Fibroblast of lung (primary cell): ENCODE measurements at regions not wholly inside any gene's neighbourhood (a gene's known extent, or its start where the extent isn't known, plus 50 kb on each side); places are given as distances from the start of the nearest gene placed in this dataset.

Experiments used
- DNase-seq, 2 donors: peaks; one replicate each; pipeline versions ENCODE4 v3.0.0 to v3.0.0-alpha.2; 2010; ENCODE audit warnings: low read depth in 2 of 2
- H2AFZ ChIP-seq: 2 replicates; pipeline ENCODE4 v1.5.1; 2012; ENCODE audit warnings: low read length, control low read depth, inconsistent platforms
- H3K27ac ChIP-seq: 2 replicates; pipeline ENCODE4 v1.5.1; 2011; ENCODE audit warnings: low read length, control low read depth; ENCODE audit not compliant: insufficient read depth
- H3K27me3 ChIP-seq: 2 replicates; pipeline ENCODE4 v1.5.1; 2011; ENCODE audit warnings: mild to moderate bottlenecking, low read length; ENCODE audit not compliant: control insufficient read depth, insufficient read depth
- H3K36me3 ChIP-seq: 2 replicates; pipeline ENCODE4 v1.5.1; 2011; ENCODE audit warnings: low read length; ENCODE audit not compliant: control insufficient read depth, insufficient read depth
- H3K4me1 ChIP-seq: 2 replicates; pipeline ENCODE4 v1.5.1; 2011; ENCODE audit warnings: low read length; ENCODE audit not compliant: control insufficient read depth, insufficient read depth; ENCODE audit errors: extremely low read depth
- H3K4me2 ChIP-seq: 2 replicates; pipeline ENCODE4 v1.5.1; 2011; ENCODE audit warnings: low read length, control low read depth; ENCODE audit not compliant: insufficient read depth; ENCODE audit errors: extremely low read depth
- H3K4me3 ChIP-seq, 4 experiments: fragments of 200-600 bp in 1 of 4; sonication (generic) in 1 of 4; replicated peaks in 1 of 4; 2 replicates each; pipeline ENCODE4 v1.5.1; 2011 to 2016; ENCODE audit warnings: low read length in 4 of 4, low read depth in 3 of 4, mild to moderate bottlenecking in 3 of 4, control low read depth in 2 of 4, inconsistent platforms in 1 of 4, mixed read lengths in 1 of 4; ENCODE audit not compliant: insufficient read depth in 1 of 4; ENCODE audit errors: control extremely low read depth in 1 of 4
- H3K79me2 ChIP-seq: 2 replicates; pipeline ENCODE4 v1.5.1; 2012; ENCODE audit warnings: mild to moderate bottlenecking, low read length, inconsistent platforms; ENCODE audit not compliant: control insufficient read depth, insufficient read depth
- H3K9ac ChIP-seq: 2 replicates; pipeline ENCODE4 v1.5.1; 2011; ENCODE audit warnings: mild to moderate bottlenecking, low read length, control low read depth; ENCODE audit not compliant: insufficient read depth
- H3K9me3 ChIP-seq: 2 replicates; pipeline ENCODE4 v1.5.1; 2012; ENCODE audit warnings: low read depth, low read length; ENCODE audit not compliant: control insufficient read depth, insufficient read depth
- H4K20me1 ChIP-seq: 2 replicates; pipeline ENCODE4 v1.5.1; 2011; ENCODE audit warnings: low read length; ENCODE audit not compliant: control insufficient read depth, insufficient read depth; ENCODE audit errors: extremely low read depth
- EZH2 ChIP-seq: IDR thresholded peaks from 2 replicates; pipeline ENCODE4 v1.5.1; 2012; ENCODE audit warnings: low read length, control low read depth, mild to moderate bottlenecking; ENCODE audit errors: missing control alignments
- TF ChIP-seq, protein P1 (sequence below), 2 donors: IDR thresholded peaks in 1 of 2; conservative IDR thresholded peaks in 1 of 2; 1 replicate in 1 of 2; 2 replicates in 1 of 2; pipeline ENCODE4 v1.5.1; 2011 to 2012; ENCODE audit warnings: low read length in 2 of 2, control low read depth in 1 of 2, inconsistent platforms in 1 of 2, low read depth in 1 of 2, mild to moderate bottlenecking in 1 of 2

DNA sequence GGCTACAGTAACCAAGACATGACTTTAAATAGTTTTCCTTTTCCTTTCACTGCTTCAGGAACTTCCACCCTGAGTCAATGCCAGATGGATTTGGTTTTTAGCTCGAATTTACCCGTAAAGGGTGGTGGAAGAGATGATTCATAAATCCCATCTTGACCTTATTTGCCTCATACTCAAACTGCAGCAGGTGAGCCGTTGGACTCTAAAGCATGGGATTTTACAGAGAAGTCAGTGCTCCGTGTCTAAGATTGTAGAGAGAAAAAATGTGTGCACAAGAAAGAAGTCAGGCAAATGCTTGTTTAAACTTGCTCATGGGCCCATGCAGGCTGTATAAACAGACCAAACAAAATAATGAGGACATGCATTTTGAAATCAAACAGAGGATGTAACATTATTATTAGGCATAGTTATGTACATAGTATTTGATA is 369.7 kb upstream of the TRIB2 start:
- no peak overlapping the region for H3K9ac ChIP-seq
- H3K4me1 ChIP-seq: no peaks in the 10 kb centered on the region

DNA sequence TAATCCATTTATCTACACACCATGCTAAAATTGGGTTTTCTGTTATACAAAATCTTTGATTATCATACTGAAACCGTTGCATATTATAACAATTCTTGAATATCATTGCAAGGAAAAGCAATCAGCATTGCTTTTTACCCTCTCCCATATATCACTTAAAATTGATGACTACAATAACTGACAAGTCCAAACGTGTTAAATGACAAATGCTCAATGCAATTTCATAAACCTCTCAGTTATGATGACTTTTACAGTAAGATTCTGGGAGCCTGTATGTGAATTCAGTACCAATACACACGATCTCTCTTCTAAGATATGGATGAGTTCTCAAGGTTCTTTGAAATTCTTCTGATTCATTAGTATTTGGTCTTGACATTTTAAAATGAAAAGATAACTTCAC is 368.5 kb upstream of the TRIB2 start:
- no peak for DNase-seq
- no peak for TF ChIP-seq EZH2
- TF ChIP-seq, protein P1, sequence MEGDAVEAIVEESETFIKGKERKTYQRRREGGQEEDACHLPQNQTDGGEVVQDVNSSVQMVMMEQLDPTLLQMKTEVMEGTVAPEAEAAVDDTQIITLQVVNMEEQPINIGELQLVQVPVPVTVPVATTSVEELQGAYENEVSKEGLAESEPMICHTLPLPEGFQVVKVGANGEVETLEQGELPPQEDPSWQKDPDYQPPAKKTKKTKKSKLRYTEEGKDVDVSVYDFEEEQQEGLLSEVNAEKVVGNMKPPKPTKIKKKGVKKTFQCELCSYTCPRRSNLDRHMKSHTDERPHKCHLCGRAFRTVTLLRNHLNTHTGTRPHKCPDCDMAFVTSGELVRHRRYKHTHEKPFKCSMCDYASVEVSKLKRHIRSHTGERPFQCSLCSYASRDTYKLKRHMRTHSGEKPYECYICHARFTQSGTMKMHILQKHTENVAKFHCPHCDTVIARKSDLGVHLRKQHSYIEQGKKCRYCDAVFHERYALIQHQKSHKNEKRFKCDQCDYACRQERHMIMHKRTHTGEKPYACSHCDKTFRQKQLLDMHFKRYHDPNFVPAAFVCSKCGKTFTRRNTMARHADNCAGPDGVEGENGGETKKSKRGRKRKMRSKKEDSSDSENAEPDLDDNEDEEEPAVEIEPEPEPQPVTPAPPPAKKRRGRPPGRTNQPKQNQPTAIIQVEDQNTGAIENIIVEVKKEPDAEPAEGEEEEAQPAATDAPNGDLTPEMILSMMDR (conservative IDR thresholded peaks at IDR 0.05 in 1 of 2, IDR thresholded peaks at IDR 0.05 in 1 of 2; ENCODE audit: low read depth in 1 of 2, low read length in 2 of 2): no peak
- no peak overlapping the region for H3K4me3 ChIP-seq
- H3K9me3 ChIP-seq: no peaks in the 10 kb centered on the region
- H4K20me1 ChIP-seq: no peaks in the 10 kb centered on the region
- no peak overlapping the region for H2AFZ ChIP-seq
- no peak overlapping the region for H3K9ac ChIP-seq
- H3K36me3 ChIP-seq: no peaks in the 10 kb centered on the region
- H3K27ac ChIP-seq: no peak overlapping the region
- no peaks in the 10 kb centered on the region for H3K27me3 ChIP-seq
- no peak overlapping the region for H3K4me2 ChIP-seq
- H3K4me1 ChIP-seq: no peaks in the 10 kb centered on the region
- H3K79me2 ChIP-seq: no peaks in the 10 kb centered on the region

More for the DNA sequence above, 369.7 kb upstream of the TRIB2 start:
- Histone ChIP-seq H3K27me3 (no peaks in the 10 kb centered on the region), H3K4me2 (no peak overlapping the region), H3K9me3 (no peaks in the 10 kb centered on the region), H3K4me3 (no peak overlapping the region), H3K27ac (no peak overlapping the region), H4K20me1 (no peaks in the 10 kb centered on the region), H3K36me3 (no peaks in the 10 kb centered on the region), H2AFZ (no peak overlapping the region), H3K79me2 (no peaks in the 10 kb centered on the region)
- DNase-seq: peak in 1 of 2 donors; percentile 68
- TF ChIP-seq, protein P1 (conservative IDR thresholded peaks at IDR 0.05 in 1 of 2, IDR thresholded peaks at IDR 0.05 in 1 of 2; ENCODE audit: low read depth in 1 of 2, low read length in 2 of 2): no peak
- TF ChIP-seq EZH2: no peak

DNA sequence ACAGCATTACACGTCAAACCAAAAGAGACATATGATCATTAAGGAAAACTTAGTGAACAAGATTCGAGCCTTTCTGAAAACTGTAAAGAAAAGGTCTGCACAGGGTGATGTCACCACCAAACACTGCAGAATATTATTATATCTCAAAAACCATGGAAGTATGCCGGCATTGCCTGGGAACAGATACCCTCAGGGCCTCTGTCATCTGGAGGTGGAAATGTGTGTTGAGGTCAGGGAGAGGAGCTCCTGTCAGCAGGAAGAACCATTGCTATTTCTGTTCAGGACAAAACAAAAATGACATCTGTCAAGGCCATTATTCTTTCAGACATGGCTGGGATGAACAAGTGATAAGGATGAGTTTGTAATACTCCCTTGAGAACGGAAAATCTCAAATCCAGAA is 365.9 kb upstream of the TRIB2 start:
- Histone ChIP-seq H3K9me3 (no peaks in the 10 kb centered on the region), H3K4me3 (no peak overlapping the region), H3K36me3 (no peaks in the 10 kb centered on the region), H3K79me2 (no peaks in the 10 kb centered on the region), H3K27me3 (no peaks in the 10 kb centered on the region), H3K9ac (no peak overlapping the region), H3K4me1 (no peaks in the 10 kb centered on the region), H4K20me1 (no peaks in the 10 kb centered on the region), H2AFZ (no peak overlapping the region), H3K4me2 (no peak overlapping the region), H3K27ac (no peak overlapping the region)
- TF ChIP-seq, protein P1 (conservative IDR thresholded peaks at IDR 0.05 in 1 of 2, IDR thresholded peaks at IDR 0.05 in 1 of 2; ENCODE audit: low read depth in 1 of 2, low read length in 2 of 2): no peak
- no peak for TF ChIP-seq EZH2
- no peak for DNase-seq
